ENCODE measurements at regions not wholly inside any gene's neighbourhood (a gene's known extent, or its start where the extent isn't known, plus 50 kb on each side); places are given as distances from the start of the nearest gene placed in this dataset.

DNA sequence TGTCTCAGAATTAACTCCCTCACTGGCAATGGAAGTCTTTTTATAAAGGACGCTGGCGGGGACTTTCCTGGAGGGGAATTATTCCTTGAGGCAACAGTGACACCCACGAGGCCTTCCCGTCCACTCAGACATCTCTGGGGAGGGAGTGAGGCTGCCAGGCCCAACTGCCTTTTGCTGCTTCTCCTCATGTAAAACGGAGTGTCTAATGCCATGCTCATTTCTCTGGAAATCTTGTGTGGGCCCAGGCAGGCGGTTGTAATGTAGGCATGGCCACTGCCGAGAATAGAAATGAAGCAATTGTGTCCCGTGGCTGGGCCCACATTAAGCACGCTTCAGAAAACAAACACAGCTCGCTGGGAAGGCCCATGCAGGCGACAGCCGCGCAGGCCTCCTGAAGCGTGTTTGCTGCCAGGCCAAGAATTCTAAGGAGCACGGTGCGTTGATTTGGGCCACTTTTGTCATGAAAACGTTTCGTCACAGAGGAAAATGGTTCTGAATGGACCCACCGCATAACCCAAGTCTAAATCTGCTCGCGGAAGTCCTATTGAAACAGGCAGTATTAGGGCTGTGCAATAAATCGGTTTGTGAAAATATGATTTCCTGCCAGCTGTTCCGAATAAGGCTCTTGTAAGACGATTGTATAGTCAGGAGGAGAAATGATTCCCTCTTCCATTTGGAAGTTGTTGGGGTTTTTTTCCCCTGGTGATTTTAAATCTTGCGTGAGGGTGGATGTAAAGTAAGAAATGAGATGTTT is 104.2 kb upstream of the CHST15 start:
- POLR2A ChIA-PET: no interaction called here

GRCh38 chr10:124196659-124197058 is 103.3 kb upstream of the CHST15 start:
- peaks cover 7% of the 10 kb centered on the region for H3K4me1 Mint-ChIP-seq
- ChIA-PET POLR2A (no interaction called here), CTCF (interaction anchor here (2.0 kb wide), 1 partner anchor 193 kb away, joined by 8 read pairs; no protein-coding TSS in a partner anchor)
- no peak overlapping the region for H3K4me3 Mint-ChIP-seq
- ATAC-seq (no peak), DNase-seq (ENCODE audit: low spot score) (no peak)
- H3K36me3 Mint-ChIP-seq: no peaks in the 10 kb centered on the region
- H3K27me3 Mint-ChIP-seq (ENCODE audit: low read depth): peaks cover 6% of the 10 kb centered on the region
- TF ChIP-seq ESRRA (CRISPR knock-in tag; IDR thresholded peaks at IDR 0.05; ENCODE audit: borderline replicate concordance): no peak
- no peak for TF ChIP-seq ZNF396 (CRISPR knock-in tag; IDR thresholded peaks at IDR 0.05; ENCODE audit: borderline replicate concordance)
- TF ChIP-seq GTF2I (CRISPR knock-in tag; conservative IDR thresholded peaks at IDR 0.05): no peak
- no peak for TF ChIP-seq CTCF (IDR thresholded peaks at IDR 0.05)
- TF ChIP-seq ZNF512 (CRISPR knock-in tag; IDR thresholded peaks at IDR 0.05; ENCODE audit: borderline replicate concordance): no peak
- TF ChIP-seq, protein P1, sequence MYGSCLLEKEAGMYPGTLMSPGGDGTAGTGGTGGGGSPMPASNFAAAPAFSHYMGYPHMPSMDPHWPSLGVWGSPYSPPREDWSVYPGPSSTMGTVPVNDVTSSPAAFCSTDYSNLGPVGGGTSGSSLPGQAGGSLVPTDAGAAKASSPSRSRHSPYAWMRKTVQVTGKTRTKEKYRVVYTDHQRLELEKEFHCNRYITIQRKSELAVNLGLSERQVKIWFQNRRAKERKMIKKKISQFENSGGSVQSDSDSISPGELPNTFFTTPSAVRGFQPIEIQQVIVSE (CRISPR knock-in tag; IDR thresholded peaks at IDR 0.05; ENCODE audit: borderline replicate concordance): no peak
- no peak overlapping the region for H3K27ac Mint-ChIP-seq
- H3K9me3 Mint-ChIP-seq: peaks cover 13% of the 10 kb centered on the region

More for the DNA sequence above, 104.2 kb upstream of the CHST15 start:
- no peaks in the 10 kb centered on the region for H3K36me3 Mint-ChIP-seq
- H3K4me3 Mint-ChIP-seq: no peak overlapping the region
- H3K9me3 Mint-ChIP-seq: peaks cover 13% of the 10 kb centered on the region
- no peak for DNase-seq (ENCODE audit: low spot score)
- H3K4me1 Mint-ChIP-seq: peaks cover 7% of the 10 kb centered on the region
- CTCF ChIA-PET: interaction anchor here (2.0 kb wide), 1 partner anchor 192 kb away, joined by 8 read pairs; no protein-coding TSS in a partner anchor
- no peak for ATAC-seq
- TF ChIP-seq JAZF1 (CRISPR knock-in tag; IDR thresholded peaks at IDR 0.05): no peak
- no peak for TF ChIP-seq TEAD1 (CRISPR knock-in tag; IDR thresholded peaks at IDR 0.05)
- no peak for TF ChIP-seq ATF1 (CRISPR knock-in tag; IDR thresholded peaks at IDR 0.05)
- no peak for TF ChIP-seq RELA (CRISPR knock-in tag; IDR thresholded peaks at IDR 0.05; ENCODE audit: borderline replicate concordance)
- no peak for TF ChIP-seq PRDM15 (CRISPR knock-in tag; IDR thresholded peaks at IDR 0.05)
- no peak for TF ChIP-seq EMX1 (CRISPR knock-in tag; IDR thresholded peaks at IDR 0.05)
- TF ChIP-seq ZBTB21 (CRISPR knock-in tag; IDR thresholded peaks at IDR 0.05; ENCODE audit: borderline replicate concordance): no peak
- TF ChIP-seq ETV6 (CRISPR knock-in tag; IDR thresholded peaks at IDR 0.05): no peak
- TF ChIP-seq E2F1 (CRISPR knock-in tag; IDR thresholded peaks at IDR 0.05): no peak
- TF ChIP-seq MXD4 (CRISPR knock-in tag; IDR thresholded peaks at IDR 0.05; ENCODE audit: borderline replicate concordance): no peak
- TF ChIP-seq, protein P1 (CRISPR knock-in tag; IDR thresholded peaks at IDR 0.05; ENCODE audit: borderline replicate concordance): no peak
- no peak for TF ChIP-seq ZNF219 (CRISPR knock-in tag; IDR thresholded peaks at IDR 0.05; ENCODE audit: borderline replicate concordance)
- TF ChIP-seq ZNF232 (CRISPR knock-in tag; IDR thresholded peaks at IDR 0.05): no peak
- TF ChIP-seq HMGA2 (CRISPR knock-in tag; IDR thresholded peaks at IDR 0.05): no peak
- TF ChIP-seq NR2C2 (CRISPR knock-in tag; IDR thresholded peaks at IDR 0.05): no peak
- TF ChIP-seq SP1 (CRISPR knock-in tag; conservative IDR thresholded peaks at IDR 0.05): no peak
- no peak for TF ChIP-seq KAT7 (CRISPR knock-in tag; IDR thresholded peaks at IDR 0.05; ENCODE audit: borderline replicate concordance)
- no peak for TF ChIP-seq E2F5 (CRISPR knock-in tag; IDR thresholded peaks at IDR 0.05)
- TF ChIP-seq ATF3 (CRISPR knock-in tag; conservative IDR thresholded peaks at IDR 0.05): no peak
- no peak for TF ChIP-seq NR3C1 (CRISPR knock-in tag; conservative IDR thresholded peaks at IDR 0.05; ENCODE audit: low read depth)
- H3K27me3 Mint-ChIP-seq (ENCODE audit: low read depth): peaks cover 6% of the 10 kb centered on the region
- no peak overlapping the region for H3K27ac Mint-ChIP-seq

Measured in WTC11 (cell line).